GM21723 (cell line): ENCODE measurements at regions not wholly inside any gene's neighbourhood (a gene's known extent, or its start where the extent isn't known, plus 50 kb on each side); places are given as distances from the start of the nearest gene placed in this dataset.

Source experiments
- ATAC-seq: cut with Tn5 transposase; IDR thresholded peaks from one replicate; pipeline ENCODE4 v1.9.1; 2021; ENCODE audit warnings: mild to moderate bottlenecking, moderate library complexity; ENCODE audit not compliant: unreplicated experiment

DNA sequence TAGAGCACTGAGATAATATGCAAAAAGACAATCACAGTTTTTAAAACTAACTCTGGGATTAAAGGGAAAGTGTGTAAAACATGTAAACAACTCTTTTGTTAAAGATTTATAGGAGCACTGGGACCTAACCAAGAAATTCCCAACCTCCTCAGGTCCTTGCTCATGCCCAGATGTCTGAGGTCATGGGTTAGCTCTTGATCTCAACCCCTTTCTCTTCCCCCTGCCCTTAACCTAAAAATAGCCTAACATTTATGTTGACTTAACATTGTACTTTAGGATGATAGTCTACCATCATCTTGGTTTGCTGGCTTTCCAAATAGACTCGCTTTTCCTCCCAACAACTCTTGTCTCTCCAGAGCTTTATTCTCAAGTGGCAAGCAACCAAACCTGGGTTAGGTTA is 258.2 kb upstream of the FAT3 start:
- ATAC-seq: no peak

DNA sequence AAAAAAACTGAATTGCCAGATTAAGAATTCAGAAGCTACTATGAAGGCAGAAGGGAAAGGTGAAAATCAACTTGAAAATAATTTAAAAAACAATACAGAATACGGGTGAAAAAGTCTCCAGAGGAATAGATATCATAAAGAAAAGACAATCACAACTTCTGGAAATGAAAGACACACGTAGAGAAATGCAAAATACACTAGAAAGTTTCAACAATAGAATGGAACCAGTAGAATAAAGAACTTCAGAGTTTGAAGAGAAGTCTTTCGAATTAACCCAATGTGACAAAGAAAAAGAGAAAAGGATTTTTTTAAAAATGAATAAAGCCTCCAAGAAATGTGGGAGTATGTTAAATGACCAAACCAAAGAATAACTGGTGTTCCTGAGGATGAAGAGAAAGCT is 263.8 kb upstream of the FAT3 start:
- no peak for ATAC-seq

DNA sequence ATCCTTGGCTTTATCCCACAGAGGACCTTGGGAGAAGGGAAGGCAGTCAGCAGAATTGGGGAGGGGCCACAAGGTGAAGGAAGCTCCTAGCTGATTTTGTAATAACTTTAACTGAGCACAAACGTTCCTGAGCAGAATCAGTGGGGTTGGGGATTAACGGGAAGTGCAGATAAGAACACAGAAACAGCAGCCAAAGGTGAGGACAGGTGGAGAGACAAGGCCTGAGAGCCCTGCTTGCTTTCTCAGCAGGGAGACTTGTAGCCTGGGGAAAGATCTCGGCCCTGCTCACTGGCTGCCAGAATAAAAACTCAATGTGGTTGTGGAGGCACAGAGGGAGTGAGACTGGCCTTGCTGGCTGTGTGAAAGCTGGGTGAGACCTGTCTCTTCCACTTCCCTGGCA is 265.2 kb upstream of the FAT3 start:
- no peak for ATAC-seq

DNA sequence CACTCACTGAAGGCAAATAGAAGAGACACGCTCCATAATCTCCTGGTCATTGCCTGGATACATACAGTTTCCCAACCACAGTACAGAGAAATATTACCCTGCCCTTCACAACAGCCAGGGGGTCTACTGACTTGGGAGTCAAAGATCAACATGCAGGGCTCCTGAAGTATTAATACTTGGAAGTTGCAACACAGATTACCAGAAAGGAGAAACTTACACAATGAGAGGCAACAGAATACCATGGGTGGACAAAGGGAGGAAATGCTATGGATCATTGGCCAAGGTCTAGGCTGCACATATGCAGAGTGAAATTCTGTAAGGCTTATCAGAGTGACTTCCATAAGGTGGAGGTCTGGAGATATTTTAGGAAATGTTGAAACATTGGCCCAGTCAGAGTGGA is 267.9 kb upstream of the FAT3 start:
- ATAC-seq: no peak

DNA sequence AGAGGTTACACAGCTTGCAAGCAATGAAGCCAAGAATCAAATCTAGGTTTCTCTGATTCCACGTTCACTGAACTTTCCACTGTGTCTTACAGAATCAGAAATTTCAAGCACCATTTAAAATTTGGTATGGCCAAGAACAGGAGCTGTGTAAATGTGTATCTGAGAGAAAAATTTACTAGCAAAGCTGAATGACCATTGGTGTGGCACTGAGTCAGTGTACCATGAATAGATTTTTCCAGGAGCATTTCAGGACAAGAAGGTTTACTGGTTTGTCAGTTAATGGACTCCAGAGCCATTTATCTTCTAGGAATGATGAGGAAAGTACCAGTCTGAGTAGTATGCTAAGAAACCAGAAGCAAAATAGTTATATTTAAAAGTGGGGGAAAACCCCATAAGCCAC is 269.4 kb upstream of the FAT3 start:
- no peak for ATAC-seq

DNA sequence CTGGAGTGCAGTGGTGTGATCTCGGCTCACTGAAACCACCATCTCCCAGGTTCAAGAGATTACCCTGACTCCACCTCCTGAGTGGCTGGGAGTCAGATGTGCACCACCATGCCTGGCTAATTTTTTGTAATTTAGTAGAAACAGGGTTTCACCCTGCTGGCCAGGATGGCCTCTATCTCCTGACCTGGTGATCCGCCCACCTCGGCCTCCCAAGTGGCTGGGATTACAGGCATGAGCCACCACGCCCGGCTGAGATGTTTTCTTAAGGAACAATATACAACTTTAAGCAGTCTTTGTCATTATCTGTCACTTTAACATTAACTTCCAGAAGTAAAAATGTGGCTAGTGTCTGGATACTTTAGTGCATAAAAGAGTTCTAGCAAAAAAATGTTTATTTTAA is 272.6 kb upstream of the FAT3 start:
- no peak for ATAC-seq

DNA sequence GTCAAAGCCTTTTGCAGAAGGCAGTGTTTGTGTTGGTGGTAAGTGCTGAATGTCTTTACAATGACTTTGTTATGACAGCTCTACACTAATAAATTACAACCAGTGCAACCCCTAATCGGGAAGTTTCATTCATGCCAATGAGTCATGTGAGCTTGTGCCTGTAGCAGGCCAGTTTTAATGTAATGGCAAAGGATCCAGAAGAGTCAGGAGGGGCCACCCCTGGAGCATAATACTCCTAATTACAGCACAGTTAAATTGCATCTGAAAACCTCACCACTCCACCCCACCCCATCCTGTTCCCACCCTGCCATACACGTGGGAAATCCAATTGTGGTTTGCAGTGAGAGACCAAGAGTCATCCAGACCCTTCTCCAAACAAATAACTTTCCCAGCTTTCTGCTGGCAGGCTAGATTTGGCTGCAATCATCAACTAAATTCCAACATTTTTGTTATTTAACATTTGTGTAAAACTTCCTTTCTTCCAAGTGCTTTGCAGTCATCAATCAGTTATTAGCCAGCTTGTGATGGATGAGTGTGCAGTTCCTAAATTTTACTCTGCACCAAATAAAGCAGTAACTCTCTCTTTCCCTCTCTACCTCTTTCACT is 277.3 kb upstream of the FAT3 start:
- no peak for ATAC-seq

DNA sequence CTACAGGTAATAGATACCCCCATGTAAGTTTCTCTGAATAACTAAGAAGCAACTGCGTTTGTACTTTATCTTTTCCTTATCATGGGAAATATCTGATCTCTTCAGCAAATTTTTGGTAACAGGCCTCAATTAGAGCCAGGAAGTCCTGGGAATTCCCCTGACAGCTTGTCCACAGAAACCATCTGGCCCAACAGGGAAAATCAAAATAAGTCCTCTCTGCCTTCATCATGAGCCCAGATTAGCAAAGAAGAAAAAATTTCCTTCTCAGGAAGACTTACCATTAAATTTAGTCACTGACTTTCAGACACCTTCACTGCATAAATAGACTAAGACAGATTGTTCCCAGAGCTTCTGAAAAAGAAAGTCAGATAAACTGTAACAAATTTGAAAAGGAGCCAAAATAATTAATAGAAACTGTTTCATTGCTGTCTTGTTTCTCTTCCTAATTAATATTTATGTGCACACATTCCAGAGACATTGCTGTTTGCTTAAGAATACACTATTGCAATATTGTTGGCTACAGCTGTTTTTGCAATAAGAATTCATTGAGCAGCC is 278.1 kb upstream of the FAT3 start:
- no peak for ATAC-seq

DNA sequence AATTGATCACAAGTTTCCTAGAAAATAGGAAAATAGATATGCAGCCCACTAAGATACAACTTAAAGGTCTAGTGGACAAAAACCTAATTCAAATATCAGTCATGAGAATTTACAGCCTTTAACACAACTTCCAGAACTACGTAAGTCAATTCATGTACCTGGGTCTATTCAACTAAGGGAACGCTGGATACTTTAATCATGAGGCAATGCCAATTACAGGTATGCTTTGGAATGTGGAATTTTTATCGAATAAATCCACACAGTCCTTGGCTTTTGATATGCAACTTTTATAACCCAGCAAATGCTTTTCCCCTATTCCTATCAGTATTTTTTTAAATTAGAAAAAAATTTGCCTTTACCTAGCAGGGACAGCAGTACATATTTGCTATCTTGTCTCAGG is 289.5 kb upstream of the FAT3 start:
- ATAC-seq: no peak

DNA sequence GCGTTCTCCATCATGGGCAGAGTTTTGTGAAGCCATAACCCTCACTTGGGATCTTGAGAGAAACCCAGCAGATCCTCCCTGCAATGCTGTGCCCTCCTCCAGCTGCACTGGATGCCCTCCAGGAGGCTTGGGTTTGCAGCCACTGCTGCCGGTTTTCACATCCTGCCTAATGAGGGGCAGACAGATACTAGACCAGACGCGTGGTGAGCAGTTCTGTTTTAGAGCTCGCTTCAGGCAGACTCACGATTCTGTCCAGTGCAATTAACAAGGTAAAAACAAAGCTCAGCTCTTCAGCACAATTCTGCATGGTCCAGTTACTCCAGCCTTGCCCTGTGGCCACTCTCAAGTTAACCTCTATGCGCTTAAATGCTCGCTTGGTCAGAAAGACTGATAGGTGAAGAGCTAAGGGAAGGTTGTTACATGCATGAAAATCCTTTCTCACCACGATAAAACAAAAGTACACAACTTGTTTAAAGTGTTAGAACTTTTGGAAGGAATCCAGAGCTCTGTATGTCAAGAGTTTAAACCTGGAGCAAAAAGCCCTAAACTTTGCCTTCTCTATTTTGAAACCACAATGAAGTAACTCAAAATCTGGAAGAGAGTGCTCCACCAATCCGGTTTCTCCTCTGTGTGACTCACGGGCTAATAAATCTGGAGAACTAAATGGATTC is 292.3 kb upstream of the FAT3 start:
- no peak for ATAC-seq

DNA sequence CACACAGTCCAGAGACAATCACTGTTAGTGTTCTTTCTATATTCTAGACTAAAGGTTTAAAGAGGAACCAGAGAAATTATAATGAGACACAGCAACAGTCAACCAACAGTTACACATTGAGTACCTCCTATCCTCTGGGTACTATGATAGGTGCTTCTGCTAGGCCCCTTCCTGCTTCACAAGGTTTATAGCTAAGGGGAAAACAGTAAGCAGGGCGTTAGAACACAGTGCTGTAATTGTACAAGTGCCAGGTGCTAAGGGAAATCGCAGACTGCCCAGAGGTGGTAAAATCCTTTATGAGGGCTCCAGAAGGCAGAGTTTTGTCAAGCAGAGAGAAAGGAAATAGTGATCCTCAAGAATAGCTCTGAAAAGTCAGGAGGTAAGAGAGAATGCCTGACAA is 297.2 kb upstream of the FAT3 start:
- no peak for ATAC-seq

DNA sequence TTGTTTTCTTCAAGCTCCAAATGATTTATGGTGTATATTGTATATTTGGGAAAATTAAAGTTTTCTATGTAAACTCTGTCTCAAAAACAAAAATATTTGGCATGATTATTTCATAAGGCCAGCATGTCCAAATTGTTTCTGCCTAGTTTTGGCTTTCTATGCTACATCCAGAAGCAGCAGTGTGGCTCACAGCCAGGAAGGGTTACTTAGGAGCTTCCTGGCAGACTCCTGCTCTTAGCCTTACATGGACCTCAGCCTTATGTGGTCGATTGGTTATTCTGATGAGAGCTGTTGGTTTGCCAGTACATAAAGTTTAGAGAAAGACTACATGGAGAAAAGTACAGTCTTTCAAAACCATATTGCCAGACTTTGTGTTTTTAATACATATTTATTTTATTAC is 297.7 kb upstream of the FAT3 start:
- no peak for ATAC-seq

DNA sequence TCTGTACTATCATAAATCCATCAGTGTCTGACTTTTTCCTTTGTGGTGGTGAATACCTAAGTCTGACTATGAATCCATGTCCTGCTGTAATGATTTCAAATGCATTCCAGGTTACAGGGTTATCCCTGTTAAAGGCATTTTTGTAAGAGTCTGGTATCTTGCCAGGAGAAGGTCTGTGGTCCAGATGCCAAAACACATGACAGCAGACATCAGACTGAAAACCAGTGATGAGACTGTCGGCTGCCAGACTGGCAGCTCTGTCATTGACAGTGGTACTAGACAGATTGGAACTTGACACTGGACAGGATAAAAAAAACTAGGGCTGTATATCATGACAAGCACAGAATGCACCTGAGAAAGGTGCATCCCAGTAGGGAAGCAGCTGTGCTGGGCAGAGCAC is 301.8 kb upstream of the FAT3 start:
- no peak for ATAC-seq

DNA sequence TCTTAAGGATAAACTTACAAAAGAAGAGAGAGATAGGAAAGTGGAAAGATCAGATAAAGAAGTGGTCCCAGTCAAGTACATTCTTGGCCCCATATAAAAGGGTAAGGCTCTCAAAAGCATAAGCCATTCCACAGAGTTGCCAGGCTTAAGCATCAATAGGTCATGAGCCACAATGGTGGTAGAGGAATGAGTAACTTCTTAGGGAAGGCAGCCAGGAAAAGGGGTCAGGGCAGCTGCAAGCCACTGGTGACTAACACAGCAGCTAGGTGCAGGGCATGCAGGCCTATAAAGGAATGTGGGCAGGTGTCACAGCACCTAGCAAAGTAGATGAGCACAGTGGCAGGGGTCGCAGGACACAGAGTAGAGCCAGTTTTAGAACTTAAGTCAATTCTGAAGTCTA is 302.6 kb upstream of the FAT3 start:
- no peak for ATAC-seq

DNA sequence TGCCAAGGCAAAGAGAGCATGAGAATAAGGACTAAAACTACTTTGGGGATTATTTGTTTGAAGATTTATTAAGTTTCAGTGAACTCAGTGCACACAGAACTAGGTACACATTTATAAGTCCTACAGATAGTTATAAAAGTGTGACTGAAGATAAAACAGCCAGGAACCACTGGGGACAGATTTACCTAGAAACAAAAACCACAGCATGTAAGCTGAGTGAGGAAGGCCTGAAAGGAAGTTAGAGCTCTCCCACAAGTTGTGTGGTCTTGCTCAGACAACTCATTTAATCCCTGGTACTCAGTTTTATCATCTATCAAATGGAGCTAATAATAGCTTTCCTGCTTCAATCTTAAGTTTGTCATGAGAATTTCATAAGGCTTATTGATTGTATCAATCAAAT is 311.2 kb upstream of the FAT3 start:
- ATAC-seq: no peak

DNA sequence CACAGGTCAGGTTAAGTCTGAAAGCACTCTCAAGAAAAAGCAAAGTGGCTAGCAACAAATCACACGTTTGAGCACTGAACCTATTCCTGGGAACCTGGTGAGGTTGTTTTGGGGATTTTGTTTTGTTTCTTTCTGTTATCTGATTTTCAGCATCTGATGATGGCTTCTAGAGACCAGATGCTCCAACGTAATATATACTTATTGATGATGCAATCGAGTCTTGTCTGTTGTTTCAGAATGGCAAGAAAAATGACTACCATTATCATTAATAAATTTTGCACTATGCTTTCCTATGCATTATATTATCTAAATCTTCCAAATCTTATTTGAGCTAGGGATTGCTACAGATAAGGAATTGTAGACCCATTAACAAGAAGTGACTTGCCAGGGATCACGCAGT is 312.3 kb upstream of the FAT3 start:
- no peak for ATAC-seq

DNA sequence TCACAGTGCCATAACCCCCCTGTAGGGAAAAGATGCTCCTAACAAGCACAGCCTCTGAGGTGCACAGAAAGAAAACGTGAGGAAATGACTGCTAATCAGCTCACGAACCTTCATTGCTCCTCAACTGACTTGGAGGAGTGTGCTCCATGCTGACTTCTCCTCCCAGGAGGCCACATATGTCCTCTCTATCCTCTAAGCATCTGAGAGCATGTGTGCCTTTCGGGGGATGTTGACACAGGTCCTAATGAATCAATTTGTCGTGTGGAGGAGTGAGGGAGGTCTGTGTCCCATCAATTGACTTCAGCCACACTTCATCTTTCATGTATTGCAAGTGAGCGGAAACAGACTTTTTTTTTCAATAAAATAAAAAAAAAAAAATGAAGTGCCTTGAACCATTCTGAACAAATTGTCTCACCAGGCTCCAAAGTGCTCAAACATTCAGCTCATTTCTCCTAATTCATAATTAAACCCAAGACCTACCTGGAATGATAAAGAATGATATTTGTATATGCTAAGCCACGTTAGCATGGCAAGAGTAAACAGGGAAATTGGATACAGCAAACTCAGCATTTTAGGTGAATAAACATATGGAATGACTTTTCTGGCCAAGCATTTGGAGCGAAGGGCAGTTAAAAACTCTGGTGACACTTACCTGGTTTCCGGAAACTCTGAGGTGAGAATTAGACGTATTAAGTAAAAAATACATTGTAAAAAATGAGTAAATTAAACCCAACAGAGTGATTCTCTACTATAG is 317.6 kb upstream of the FAT3 start:
- ATAC-seq: no peak

DNA sequence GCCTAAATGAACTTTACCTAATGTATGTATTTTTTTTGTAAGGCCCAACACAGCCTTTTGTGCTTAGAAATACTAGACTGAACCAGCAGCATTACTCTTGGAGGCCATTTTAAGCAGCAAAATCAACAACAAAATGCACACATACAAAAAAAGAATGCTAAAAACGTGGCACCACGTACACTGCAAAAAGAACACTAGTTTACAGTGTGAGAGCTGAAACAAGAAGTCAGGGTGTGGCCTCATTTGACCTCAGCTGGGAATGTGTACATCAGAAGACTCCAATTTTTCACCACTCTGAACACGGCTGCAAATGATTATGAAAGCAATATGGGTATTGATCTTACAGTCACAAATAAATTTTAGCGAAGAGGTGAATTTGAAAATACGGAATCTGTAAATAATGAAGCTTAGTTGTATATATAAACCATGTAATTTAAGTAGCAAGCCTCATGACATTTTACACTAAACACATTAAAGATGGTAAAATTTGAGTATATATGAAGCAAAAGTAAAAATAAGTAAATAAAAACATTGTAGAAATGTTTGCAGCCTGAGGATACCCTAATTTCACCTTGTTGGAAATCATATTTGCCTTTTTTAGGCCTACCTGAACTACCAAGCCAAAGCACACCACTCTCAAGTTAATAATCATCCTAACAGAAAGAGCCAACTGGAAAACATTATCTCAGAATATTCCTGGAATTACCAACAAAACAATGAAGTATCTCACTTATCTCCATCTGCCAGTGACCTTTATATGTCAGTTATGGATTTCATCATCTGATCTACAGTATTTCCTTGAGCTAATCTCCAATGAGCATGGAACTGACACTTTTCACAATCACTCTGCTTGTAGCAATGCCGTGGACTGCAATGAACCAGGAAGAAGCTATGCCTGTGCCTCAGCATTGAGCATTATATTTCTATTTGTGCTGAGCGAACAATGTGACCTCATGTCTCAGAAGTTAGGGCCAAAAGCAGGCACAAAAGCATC is 319.5 kb upstream of the FAT3 start:
- no peak for ATAC-seq

DNA sequence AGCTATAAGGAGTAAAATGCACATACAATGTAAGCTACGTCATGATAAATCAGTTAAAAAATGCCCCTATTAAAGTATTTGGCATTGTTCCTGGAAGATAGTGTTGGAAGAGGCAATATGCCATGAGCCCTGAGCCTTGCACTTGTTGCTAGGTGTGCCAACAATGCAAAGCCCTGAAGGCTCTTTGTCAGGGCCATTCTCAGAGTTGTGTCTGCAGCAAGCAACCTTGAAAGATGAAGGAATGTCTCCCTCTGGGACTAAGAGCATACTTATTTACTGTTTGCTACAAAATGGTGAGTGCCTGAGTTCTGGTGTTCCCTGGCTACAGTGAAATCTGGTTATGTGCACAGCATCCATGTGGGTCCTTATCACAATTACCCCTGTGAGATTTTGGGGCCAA is 322.3 kb upstream of the FAT3 start:
- ATAC-seq: no peak

DNA sequence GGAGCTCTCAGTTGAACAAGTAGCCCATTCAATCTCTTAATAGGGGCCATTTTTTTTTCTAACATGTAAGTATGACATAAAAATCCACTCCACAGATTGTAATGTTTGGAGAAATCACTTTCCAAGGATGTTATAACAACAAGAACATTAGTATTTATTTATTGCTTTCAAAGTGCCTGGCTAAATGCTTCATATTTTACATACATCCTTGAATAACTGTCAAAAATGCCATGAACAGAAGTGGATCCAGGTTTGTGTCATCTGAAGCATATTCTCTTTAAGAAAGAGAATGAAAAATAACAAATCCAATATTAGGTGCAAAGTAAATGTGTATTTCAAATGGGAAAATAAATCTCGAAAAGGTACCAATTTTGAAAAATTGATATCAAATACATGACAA is 344.0 kb upstream of the FAT3 start:
- no peak for ATAC-seq

DNA sequence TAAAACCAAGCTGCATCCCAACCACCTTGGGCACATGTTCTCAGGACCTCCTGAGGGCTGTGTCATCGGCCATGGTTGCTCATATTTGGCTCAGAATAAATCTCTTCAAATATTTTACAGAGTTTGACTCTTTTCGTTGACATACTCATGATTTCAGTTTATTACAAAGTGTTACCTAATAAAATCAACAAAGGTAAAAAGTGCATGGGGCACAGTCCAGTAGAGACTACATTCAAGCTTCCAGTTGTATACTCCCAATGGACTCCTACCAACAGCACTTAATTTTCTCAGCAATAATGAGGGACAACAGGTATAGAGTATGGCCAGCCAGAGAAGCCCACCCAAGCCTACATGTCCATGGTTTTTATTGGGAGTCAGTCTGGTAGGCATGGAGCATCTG is 347.9 kb upstream of the FAT3 start:
- ATAC-seq: no peak
